NCI-H446 treated with DMSO at 0.1 percent for 48 hours (cell line): ENCODE measurements at regions not wholly inside any gene's neighbourhood (a gene's known extent, or its start where the extent isn't known, plus 50 kb on each side); places are given as distances from the start of the nearest gene placed in this dataset.

Source experiments
- DNase-seq: peaks from one replicate; lab custom pipeline; 2025; lab: John Stamatoyannopoulos, UW

DNA sequence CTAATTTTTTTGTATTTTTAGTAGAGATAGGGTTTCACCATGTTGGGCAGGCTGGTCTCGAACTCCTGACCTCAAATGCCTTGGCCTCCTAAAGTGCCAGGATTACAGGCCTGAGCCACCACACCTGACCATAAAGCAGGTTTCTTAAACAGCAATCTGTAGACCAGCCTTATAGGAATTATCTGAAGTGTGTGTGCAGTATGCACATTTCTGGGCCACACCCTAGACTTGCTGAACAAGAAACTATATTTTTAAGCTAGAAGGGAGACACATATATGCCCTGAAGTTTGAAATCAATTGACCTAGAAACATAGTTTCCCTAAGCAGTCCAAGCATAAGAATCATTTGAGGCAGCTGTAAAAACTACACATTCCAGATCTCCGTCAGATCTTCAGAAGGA is 805.7 kb downstream of the TUSC7 start:
- DNase-seq: no peak

GRCh38 chr3:117518364-117518763 is 808.8 kb downstream of the TUSC7 start:
- DNase-seq: no peak

DNA sequence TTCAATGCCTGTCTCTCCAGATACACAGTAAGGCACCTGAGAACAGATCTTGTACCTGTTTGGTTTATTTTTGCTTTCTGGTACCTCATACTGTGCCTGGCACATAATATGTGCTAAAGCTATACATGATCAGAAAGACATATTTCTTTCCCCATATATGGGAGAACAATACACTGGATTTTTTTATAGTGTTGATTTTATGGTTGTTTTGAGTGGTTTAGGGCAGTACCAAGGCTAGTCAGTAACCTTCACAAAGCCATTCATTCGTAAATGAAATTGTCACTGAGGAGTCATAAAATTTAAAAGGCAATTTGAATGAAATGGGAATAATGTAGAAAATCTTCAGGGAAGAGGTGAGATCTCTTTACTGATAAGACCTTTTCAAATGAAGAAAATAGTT is 810.2 kb downstream of the TUSC7 start:
- DNase-seq: no peak

DNA sequence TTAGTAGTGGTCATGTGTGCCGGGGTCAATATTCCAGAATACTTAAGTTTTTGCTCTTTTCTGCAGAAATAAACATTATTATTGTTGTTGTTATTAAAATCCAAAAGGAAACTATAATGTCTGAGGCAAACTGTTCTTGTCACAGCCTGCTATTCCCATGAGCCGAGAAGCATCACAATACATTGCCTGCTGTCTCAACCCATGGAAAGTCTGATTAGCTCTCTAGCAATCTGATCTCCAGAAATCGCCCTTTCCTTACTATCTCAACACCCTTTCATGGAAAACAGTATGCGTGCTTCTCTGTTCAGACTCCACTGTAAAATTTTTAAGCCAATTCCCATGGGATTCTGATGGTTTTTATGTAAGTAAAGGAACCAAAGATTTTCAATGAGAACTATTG is 811.0 kb downstream of the TUSC7 start:
- no peak for DNase-seq

DNA sequence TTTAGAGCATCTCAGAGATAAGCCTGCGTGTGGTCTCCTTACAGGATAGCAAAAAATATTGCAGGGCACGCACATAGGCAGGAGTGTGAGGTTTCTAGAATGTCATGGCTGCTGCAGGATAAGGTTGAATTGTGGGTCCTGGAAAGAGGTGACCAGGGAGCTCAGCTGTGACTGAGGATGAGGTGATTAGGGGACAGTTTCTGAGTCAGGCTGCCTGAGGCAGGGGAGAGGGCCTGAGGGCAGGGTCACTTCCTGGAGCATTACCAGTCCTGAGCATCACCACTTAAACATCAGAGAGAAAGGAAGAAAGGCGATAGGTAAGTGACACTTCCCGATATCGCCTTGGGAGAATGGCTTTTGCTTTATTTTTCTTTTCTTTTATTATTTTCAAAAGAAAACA is 813.8 kb downstream of the TUSC7 start:
- DNase-seq: no peak

- no peak for DNase-seq
Observed at GRCh38 chr3:117524890-117525289, 815.3 kb downstream of the TUSC7 start.

DNA sequence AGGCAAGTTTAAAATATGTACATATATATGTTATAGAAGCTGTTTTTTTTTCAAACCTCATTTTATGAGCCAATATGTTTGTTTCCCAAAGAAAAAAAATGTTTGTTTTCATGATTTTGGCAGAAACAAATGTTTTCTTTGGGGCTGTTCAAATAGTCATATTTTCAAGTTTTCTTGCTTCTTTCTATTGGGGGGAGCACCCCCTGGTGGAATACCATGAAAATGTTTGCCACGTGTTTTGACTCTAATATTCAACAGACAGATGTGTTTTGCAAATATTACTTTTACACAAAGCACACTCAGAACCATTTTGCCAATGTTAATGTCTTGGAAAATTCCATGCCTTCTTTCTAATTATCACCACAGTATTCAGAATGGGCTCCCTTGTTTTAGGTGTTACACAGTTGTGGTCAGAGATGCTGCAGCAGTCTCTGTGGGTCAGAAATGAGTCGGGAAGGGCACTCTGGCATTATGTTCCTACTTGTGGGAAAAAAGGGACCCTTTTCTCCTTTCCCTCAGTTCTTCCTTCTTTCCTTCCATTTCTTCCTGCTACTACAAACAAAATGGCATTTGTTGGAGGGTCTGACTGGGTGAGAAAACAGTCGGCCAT is 817.0 kb downstream of the TUSC7 start:
- no peak for DNase-seq

GRCh38 chr3:117527346-117527745 is 817.8 kb downstream of the TUSC7 start:
- DNase-seq: no peak

- no peak for DNase-seq
Observed at GRCh38 chr3:117528688-117529087, 819.1 kb downstream of the TUSC7 start.

- peak; percentile 37 for DNase-seq
Observed at GRCh38 chr3:117531078-117531767, 821.6 kb downstream of the TUSC7 start.

GRCh38 chr3:117532268-117532667 is 822.7 kb downstream of the TUSC7 start:
- no peak for DNase-seq

DNA sequence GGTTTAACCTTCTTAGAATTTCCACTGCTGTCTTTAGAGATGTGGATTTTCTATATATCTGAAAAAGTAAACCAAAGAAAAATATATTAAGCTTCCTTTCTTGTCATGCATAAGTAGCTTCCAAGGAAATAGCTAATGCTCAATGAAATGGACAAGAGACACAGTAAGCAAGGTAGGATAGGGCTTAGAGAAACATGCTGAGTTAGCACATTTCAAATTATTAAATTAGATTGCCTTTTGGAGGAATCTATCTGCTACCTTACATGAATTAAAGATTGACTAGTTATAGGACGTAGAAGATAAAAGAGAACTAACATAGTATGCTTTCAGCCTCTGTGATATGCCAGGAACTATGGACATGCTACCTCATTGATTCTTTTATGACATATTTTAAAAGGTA is 824.6 kb downstream of the TUSC7 start:
- no peak for DNase-seq

DNA sequence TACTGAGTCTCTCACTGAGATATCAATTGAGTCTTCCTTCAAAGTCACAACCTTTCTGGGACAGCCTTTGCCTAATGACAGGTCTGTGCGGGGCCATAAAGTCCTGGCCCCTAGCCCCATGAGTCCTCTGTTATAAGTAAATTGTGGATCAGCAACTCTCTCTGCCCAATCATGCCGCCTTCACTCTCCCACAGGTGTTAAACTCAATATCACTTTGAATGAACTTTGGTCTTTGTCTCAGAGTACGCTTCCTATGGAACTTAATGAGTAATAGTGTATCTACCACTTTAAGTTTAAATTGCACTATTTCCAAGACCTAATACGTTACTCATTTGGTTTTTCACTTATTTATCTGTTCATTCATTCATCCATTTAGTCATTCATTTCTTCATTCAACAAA is 826.4 kb downstream of the TUSC7 start:
- no peak for DNase-seq

- no peak for DNase-seq
Observed at GRCh38 chr3:117537949-117538348, 828.4 kb downstream of the TUSC7 start.

GRCh38 chr3:117539729-117540128 is 830.1 kb downstream of the TUSC7 start:
- DNase-seq: no peak

DNA sequence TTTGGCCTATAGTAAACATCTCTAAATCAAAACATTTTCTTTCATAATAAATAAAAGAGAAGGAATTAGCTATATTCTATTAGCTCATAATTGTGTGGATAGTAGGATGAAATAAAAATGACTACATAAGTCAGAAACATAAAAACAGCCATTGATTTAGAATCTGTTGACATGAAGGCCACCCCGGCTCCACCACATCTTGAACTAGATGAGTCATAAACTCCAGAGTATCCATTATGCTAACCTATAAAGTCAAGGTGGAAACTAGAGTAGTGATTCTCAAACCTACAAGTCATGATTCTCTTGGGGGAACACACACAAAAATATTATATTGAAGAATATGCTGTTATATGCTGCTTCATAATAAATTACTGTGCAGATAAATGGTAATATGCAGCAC is 831.0 kb downstream of the TUSC7 start:
- DNase-seq: no peak

GRCh38 chr3:117541721-117542120 is 832.1 kb downstream of the TUSC7 start:
- DNase-seq: peak; percentile 26

- no peak for DNase-seq
Observed at GRCh38 chr3:117543521-117543920, 833.9 kb downstream of the TUSC7 start.

DNA sequence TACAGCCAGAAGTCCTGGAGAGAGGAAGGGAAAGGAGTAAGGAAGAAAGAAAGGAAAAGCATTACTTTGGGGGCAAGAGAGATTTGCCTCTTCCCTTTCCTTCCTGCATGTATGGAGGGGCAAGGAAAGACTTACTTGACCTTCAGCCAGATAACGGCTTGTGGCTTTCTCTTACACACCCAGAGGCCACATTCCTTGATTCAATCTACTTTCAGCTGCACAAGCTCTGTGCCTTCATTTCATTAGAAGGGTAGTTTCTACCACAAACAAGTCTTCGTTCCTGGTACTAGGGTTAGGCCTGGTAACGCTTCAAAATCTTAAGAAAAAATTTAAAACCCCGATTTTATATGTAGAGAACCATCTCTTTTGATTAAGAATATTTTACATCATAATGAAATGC is 835.9 kb downstream of the TUSC7 start:
- no peak for DNase-seq

DNA sequence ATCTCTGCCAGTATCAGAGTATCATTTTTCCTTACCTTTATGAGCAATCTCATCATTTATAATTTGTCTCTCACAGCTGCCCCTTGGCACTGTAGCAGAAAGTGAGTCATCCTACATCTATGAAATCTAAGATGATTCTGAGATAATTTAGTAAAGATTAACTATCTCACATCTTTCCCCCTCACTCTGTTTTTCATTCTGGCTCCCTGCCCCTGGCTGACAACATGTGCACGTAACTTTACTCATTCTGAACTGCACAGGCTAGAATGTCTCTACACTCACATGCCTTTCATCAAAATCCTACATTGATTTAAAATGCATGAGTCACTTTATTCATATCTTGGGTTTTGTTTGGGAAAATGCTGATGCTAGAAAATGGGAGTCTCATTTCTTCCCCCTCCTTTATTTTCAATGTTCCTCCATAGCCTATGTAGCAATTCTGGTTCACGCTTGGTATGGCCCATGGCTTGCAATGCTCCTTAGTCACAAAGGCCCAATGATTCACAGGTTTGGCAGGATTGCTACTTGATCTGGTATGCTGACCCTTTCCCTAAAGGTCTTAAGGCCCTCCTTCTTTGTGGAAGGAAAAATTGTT is 838.5 kb downstream of the TUSC7 start:
- DNase-seq: no peak

- no peak for DNase-seq
Observed at GRCh38 chr3:117548600-117548999, 839.0 kb downstream of the TUSC7 start.

- no peak for DNase-seq
Observed at GRCh38 chr3:117549716-117550115, 840.1 kb downstream of the TUSC7 start.

- DNase-seq: no peak
Observed at GRCh38 chr3:117550766-117551165, 841.2 kb downstream of the TUSC7 start.

- no peak for DNase-seq
Observed at GRCh38 chr3:117553461-117553860, 843.9 kb downstream of the TUSC7 start.
